HCEC 1CT (cell line): ENCODE measurements at regions not wholly inside any gene's neighbourhood (a gene's known extent, or its start where the extent isn't known, plus 50 kb on each side); places are given as distances from the start of the nearest gene placed in this dataset.
"Not testable (repeated sequence)": the region's sequence is repeated elsewhere in the genome, so short reads cannot be mapped to it uniquely, and the experiment has no call there.

Experiments used
- DNase-seq: peaks from one replicate; pipeline ENCODE4 v3.0.0-alpha.2; 2017

DNA sequence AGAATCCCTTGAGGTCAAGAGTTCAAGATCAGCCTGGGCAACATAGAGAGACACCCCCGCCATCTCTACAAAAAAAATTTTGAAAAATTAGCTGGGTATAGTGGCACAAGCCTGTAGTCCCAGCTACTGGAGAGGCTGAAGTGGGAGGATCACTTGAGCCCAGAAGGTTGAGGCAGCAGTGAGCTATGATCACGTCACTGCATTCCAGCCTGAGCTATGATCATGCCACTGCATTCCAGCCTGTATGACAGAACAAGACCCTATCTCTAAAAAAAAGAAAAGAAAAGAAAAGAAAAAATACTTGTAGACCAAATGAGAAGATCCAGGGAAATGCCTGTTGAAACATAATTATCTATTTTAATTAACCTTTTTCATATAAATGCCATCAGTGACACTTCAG is 93.8 kb upstream of the MDM1 start:
- peak; percentile 85 for DNase-seq

DNA sequence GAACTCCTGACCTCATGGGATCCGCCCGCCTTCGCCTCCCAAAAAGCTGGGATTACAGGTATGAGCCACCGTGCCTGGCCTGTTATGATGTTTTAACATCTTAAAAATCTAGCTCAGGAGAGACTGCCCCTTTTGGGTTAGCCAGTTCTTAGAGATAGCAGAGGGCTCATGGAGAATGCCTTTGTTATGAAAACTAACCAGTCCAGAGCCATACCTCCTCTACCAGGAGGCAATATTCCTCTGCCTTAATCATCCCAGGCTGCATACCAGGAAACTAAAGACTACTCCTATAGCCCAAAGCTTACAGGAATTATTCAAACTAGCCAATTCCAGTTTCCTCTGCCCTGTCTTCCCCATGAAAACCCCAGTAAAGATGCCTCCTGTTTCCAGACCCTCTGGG is 96.0 kb upstream of the MDM1 start:
- no peak for DNase-seq

DNA sequence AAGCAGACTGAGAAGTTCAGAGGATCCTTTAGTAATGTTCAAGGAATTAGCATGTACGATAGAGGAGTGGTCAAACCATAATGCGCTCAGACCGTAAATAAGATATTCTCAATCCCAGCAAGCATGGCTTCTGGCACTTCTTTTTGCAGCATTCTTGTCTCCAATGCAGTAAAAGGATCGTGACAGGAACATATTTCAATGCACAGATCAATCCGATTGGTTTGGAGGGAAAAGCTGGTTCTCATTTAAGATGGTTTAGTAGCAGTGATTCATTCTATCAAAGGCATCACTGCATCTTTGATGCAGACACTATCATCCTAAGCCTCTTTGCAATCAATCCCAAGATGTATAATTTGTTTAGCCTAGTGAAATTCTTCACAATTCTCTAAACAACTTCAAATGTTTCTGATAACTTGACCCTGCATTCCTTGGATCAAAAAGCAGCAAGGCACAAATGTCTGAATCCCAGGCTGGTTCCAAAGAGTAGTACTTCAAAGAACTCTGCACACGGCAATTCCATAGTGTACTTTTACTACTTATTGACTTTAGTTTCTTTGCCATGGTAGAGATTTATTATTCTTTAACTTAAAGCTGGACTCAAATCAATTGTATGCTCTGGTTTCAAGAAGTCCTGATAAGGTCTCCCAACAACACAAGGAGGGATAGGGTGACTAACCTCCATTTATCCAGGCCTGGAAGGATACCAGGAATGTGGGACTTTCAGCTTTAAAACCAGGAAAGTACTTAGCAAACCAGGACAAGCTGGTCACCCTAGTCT is 96.8 kb upstream of the MDM1 start:
- no peak for DNase-seq

- no peak for DNase-seq
These were observed 97.5 kb upstream of the MDM1 start for GRCh38 chr12:68429696-68430095.

DNA sequence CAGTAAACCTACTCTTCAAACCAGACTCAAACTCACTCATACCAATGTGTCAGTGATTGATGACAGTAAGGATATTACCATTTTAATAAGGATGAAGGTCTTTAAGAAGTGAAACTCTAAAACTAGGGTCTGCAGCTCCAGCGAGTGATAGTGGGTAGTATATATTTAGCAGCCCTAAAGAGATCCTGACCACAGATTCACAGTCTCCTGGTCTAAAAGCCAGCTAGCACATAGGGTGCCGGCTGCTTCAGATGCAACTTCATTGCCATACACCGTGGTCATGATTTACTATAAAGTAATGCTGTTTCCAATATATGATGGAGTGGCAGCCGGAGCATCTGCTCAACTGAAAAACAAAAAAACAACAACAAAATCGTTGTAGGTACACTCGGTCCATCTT is 99.6 kb upstream of the MDM1 start:
- no peak for DNase-seq

- no peak for DNase-seq
These were observed 100.5 kb upstream of the MDM1 start for GRCh38 chr12:68432622-68433021.

GRCh38 chr12:68434391-68435298 is 102.5 kb upstream of the MDM1 start:
- no peak for DNase-seq

DNA sequence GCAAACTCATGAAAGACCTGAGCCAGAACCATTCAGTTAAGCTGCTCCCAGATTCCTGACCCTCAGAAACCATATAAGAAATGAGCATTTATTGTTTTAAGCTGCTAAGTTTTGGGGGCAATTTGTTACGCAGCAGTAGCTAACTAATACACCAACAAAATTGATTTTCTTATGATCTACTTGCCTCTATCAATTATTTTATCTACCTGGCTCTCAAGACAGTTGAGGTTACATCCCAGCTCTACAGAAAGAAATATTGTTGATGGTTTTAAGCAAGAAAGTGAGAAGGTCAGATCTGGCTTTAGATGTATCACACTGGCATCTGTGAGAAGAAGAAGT is 103.1 kb upstream of the MDM1 start:
- no peak for DNase-seq

DNA sequence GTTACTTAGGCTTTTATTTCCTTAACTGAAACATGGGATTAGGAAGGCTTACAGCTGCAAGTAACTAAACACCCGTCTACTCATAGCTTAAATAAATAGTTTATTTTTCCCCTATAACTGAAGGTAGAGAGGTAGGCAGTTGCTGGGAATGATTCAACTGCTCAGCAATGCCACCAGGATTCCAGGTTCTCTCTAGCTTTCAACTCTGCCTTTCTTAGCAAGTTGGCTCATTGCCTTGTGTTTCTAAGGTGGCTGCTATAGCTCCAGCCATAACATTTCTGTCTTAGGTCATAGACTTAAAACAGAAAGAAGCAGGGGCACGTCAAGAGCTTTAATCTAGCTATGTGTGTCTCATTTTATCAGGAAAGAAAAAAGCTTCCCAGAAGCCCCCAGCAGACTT is 103.7 kb upstream of the MDM1 start:
- DNase-seq = no peak

DNA sequence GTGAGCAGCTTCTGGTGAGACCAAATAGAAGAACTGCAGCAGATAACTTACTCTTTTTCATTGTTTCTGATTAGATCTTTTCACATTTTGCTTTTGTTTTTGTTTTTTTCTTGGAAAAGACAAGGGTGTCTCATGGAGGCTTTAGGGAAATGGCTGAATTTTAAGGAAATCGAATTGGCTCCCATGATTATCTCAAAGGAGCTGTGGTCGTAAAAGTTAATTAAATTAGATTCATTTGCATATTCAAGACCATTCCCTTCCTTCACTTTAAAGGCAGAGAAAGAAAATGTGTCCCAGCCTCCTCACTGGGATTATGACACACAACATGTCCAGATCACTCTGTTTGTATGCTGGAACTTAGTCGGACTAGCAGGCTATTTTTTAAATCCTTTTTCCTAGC is 106.4 kb upstream of the MDM1 start:
- DNase-seq = no peak

DNA sequence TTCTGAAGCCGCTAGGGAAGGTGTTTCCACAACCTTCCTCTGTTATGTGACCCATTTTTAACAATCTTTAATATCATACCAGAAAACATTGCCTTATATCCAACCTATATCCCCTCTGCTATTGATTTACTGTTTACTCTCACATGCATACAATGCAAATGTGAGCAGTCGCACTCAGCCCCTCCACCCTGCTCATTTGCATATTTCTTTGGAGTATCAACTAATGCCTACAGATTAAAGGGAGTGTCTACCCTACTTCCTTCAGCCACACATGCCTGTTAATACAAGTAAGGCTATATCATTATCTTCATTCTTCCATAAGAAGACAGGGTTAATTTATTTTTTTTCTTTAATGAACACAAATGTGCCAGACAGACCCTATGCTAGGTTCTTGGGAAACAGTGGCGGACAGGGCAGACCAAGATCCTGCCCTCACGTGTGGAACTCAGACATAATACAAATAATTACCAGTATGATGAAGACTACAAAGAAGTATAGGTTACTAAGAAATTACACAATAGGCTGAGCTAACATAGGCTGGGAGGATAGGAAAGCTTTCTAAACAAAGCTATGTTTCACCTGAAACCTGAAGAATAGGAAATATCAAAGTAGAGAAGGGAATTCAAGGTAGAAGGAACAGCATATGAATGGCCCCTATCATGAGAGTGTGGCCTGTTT is 107.3 kb upstream of the MDM1 start:
- DNase-seq = no peak

- DNase-seq = peak; percentile 47
These were observed 108.0 kb upstream of the MDM1 start for GRCh38 chr12:68440068-68440581.

GRCh38 chr12:68441167-68441566 is 109.0 kb upstream of the MDM1 start:
- DNase-seq = no peak

DNA sequence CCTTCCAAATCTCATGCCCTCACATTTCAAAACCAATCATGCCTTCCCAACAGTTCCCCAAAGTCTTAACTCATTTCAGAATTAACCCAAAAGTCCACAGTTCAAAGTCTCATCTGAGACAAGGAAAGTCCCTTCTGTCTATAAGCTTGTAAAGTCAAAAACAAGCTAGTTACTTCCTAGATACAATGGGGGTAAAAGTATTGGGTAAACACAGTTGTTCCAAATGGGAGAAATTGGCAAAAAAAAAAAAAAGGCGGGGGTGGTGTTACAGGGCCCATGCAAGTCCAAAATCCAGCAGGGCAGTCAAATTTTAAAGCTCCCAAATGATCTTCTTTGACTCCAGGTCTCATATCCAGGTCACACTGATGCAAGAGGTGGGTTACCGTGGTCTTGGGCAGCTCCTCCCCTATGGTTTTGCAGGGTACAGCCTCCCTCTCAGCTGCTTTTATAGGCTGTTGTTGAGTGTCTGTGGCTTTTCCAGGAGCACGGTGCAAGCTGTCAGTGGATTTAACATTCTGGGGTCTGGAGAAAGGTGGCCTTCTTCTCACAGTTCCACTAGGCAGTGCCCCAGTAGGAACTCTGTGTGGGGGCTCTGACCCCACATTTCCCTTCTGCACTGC is 110.3 kb upstream of the MDM1 start:
- DNase-seq = not testable (repeated sequence)

DNA sequence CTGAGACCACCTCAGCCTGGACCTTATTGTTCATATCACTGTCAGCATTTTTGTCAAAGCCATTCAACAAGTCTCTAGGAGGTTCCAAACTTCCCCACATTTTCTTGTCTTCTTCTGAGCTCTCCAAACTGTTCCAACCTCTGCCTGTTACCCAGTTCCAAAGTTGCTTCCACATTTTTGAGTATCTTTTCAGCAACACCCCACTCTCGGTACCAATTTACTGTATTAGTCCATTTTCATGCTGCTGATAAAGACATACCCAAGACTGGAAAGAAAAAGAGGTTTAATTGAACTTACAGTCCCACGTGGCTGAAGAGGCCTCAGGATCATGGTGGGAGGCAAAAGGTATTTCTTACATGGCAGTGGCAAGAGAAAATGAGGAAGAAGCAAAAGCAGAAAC is 111.5 kb upstream of the MDM1 start:
- DNase-seq = not testable (repeated sequence)

DNA sequence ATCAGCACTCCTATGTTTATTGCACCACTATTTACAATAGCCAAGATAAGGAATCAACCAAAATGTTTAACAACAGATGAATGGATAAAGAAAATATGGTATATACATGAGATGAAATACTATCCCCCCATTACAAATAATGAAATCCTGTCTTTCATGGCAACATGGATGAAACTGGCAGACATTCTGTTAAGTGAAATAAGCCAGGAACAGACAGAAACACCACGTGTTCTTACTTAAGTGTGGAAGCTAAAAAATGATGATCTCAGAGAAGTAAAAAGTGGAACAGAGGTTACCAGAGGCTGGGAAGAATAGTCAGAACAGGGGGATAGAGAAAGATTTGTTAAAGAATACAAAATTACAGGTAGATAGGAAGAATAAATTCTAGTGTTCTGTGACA is 113.7 kb upstream of the MDM1 start:
- DNase-seq = no peak

GRCh38 chr12:68446384-68446783 is 114.2 kb upstream of the MDM1 start:
- no peak for DNase-seq

- DNase-seq = no peak
These were observed 115.0 kb upstream of the MDM1 start for GRCh38 chr12:68446901-68447796.

DNA sequence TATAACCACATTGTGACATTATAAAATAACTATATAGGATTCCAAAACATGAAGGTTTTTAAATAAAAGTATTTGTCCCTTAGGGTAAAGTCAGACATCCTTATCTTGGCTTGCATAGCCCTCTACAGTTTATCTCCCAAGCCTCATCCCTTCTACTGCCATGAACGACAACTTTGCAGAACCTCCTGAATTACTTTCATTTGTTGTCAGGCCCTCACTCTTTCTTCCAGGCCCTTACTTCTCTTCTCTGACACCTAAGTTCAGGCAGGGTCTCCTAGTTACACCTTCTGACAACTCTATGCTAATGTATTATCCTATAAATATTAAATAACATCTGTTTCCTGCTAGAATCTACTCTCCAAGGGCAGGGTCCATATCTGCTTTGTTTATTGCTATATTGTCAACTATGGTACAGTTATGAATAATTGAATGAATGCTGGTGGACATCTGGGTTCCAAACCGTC is 115.7 kb upstream of the MDM1 start:
- no peak for DNase-seq

GRCh38 chr12:68449196-68449595 is 117.0 kb upstream of the MDM1 start:
- DNase-seq = no peak

GRCh38 chr12:68450947-68451260 is 118.7 kb upstream of the MDM1 start:
- DNase-seq = no peak
